WTC11 (cell line): ENCODE measurements at regions not wholly inside any gene's neighbourhood (a gene's known extent, or its start where the extent isn't known, plus 50 kb on each side); places are given as distances from the start of the nearest gene placed in this dataset.

Experiments used
- FOXK1 ChIP-seq: sonication (generic); formaldehyde crosslinking; IDR thresholded peaks from 2 replicates; pipeline ENCODE4 v1.8.0; 2022; ENCODE audit warnings: mild to moderate bottlenecking, moderate library complexity, missing genetic modification reagents
- NFE2L1 ChIP-seq: sonication (generic); formaldehyde crosslinking; IDR thresholded peaks from 2 replicates; pipeline ENCODE4 v1.8.1; 2023; ENCODE audit warnings: missing genetic modification reagents
- NR2C2 ChIP-seq: sonication (generic); formaldehyde crosslinking; IDR thresholded peaks from 2 replicates; pipeline ENCODE4 v1.8.0; 2022; ENCODE audit warnings: mild to moderate bottlenecking, missing genetic modification reagents
- SP1 ChIP-seq: sonication (generic); formaldehyde crosslinking; conservative IDR thresholded peaks from 2 replicates; pipeline ENCODE4 v1.8.1; 2022; ENCODE audit warnings: missing genetic modification reagents
- TEAD4 ChIP-seq: sonication (generic); formaldehyde crosslinking; IDR thresholded peaks from 2 replicates; pipeline ENCODE4 v1.8.0; 2022; ENCODE audit warnings: mild to moderate bottlenecking, missing genetic modification reagents
- ZBTB21 ChIP-seq: sonication (generic); formaldehyde crosslinking; IDR thresholded peaks from 2 replicates; pipeline ENCODE4 v1.8.1; 2023; ENCODE audit warnings: mild to moderate bottlenecking, missing genetic modification reagents, borderline replicate concordance
- ZNF263 ChIP-seq: sonication (generic); formaldehyde crosslinking; IDR thresholded peaks from 2 replicates; pipeline ENCODE4 v1.8.1; 2022; ENCODE audit warnings: low read depth, mild to moderate bottlenecking, moderate library complexity, missing genetic modification reagents
- ZNF423 ChIP-seq: fragments of 250-450 bp; sonication (Bioruptor Pico); IDR thresholded peaks from 2 replicates; pipeline ENCODE4 v2.1.2; 2022; ENCODE audit warnings: mild to moderate bottlenecking, moderate library complexity
- TF ChIP-seq, protein P1 (sequence below): fragments of 200-600 bp; IDR thresholded peaks from 2 replicates; pipeline ENCODE4 v1.8.0; 2022; ENCODE audit warnings: antibody characterized with exemption
- TF ChIP-seq, protein P2 (sequence below): sonication (generic); formaldehyde crosslinking; IDR thresholded peaks from 2 replicates; pipeline ENCODE4 v1.8.0; 2023; ENCODE audit warnings: missing genetic modification reagents
- TF ChIP-seq, protein P3 (sequence below): sonication (generic); formaldehyde crosslinking; IDR thresholded peaks from 2 replicates; pipeline ENCODE4 v1.8.0; 2022; ENCODE audit warnings: mild to moderate bottlenecking, missing genetic modification reagents
- TF ChIP-seq, protein P4 (sequence below): sonication (generic); formaldehyde crosslinking; IDR thresholded peaks from 2 replicates; pipeline ENCODE4 v1.8.1; 2023; ENCODE audit warnings: mild to moderate bottlenecking, missing genetic modification reagents, moderate library complexity
- TF ChIP-seq, protein P5 (sequence below): sonication (generic); formaldehyde crosslinking; IDR thresholded peaks from 2 replicates; pipeline ENCODE4 v1.8.1; 2022; ENCODE audit warnings: mild to moderate bottlenecking, moderate library complexity, missing genetic modification reagents

DNA sequence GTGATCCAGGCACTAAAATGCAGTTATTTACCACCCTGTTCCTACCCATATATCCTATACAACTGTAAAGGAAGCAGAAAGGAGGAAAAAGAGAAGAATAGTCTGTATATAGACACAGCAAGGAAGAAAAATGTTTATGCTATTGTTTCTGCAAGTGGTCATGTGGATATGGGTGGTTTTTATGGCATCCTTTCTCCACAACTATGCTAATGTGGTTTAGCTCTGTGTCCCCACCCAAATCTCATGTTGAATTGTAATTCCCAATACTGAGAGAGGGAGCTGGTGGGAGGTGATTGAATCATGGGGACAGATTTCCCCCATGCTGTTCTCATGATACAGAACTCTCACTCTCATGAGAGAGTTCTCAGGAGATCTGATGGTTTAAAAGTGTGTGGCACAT lies 439.8 kb downstream of the ZSWIM6 start:
- TF ChIP-seq ZNF423 (CRISPR knock-in tag) (no peak), TEAD4 (CRISPR knock-in tag) (no peak), ZBTB21 (CRISPR knock-in tag) (no peak), SP1 (CRISPR knock-in tag) (no peak), FOXK1 (CRISPR knock-in tag) (no peak), NFE2L1 (CRISPR knock-in tag) (no peak), ZNF263 (CRISPR knock-in tag) (no peak), NR2C2 (CRISPR knock-in tag) (no peak)
- TF ChIP-seq, protein P1, sequence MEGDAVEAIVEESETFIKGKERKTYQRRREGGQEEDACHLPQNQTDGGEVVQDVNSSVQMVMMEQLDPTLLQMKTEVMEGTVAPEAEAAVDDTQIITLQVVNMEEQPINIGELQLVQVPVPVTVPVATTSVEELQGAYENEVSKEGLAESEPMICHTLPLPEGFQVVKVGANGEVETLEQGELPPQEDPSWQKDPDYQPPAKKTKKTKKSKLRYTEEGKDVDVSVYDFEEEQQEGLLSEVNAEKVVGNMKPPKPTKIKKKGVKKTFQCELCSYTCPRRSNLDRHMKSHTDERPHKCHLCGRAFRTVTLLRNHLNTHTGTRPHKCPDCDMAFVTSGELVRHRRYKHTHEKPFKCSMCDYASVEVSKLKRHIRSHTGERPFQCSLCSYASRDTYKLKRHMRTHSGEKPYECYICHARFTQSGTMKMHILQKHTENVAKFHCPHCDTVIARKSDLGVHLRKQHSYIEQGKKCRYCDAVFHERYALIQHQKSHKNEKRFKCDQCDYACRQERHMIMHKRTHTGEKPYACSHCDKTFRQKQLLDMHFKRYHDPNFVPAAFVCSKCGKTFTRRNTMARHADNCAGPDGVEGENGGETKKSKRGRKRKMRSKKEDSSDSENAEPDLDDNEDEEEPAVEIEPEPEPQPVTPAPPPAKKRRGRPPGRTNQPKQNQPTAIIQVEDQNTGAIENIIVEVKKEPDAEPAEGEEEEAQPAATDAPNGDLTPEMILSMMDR = no peak
- TF ChIP-seq, protein P2, sequence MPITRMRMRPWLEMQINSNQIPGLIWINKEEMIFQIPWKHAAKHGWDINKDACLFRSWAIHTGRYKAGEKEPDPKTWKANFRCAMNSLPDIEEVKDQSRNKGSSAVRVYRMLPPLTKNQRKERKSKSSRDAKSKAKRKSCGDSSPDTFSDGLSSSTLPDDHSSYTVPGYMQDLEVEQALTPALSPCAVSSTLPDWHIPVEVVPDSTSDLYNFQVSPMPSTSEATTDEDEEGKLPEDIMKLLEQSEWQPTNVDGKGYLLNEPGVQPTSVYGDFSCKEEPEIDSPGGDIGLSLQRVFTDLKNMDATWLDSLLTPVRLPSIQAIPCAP (CRISPR knock-in tag) = no peak
- TF ChIP-seq, protein P3, sequence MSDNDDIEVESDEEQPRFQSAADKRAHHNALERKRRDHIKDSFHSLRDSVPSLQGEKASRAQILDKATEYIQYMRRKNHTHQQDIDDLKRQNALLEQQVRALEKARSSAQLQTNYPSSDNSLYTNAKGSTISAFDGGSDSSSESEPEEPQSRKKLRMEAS (CRISPR knock-in tag) = no peak
- TF ChIP-seq, protein P4, sequence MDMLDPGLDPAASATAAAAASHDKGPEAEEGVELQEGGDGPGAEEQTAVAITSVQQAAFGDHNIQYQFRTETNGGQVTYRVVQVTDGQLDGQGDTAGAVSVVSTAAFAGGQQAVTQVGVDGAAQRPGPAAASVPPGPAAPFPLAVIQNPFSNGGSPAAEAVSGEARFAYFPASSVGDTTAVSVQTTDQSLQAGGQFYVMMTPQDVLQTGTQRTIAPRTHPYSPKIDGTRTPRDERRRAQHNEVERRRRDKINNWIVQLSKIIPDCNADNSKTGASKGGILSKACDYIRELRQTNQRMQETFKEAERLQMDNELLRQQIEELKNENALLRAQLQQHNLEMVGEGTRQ (CRISPR knock-in tag) = no peak
- TF ChIP-seq, protein P5, sequence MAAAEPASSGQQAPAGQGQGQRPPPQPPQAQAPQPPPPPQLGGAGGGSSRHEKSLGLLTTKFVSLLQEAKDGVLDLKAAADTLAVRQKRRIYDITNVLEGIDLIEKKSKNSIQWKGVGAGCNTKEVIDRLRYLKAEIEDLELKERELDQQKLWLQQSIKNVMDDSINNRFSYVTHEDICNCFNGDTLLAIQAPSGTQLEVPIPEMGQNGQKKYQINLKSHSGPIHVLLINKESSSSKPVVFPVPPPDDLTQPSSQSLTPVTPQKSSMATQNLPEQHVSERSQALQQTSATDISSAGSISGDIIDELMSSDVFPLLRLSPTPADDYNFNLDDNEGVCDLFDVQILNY (CRISPR knock-in tag) = no peak
